ENCODE measurements at regions not wholly inside any gene's neighbourhood (a gene's known extent, or its start where the extent isn't known, plus 50 kb on each side); places are given as distances from the start of the nearest gene placed in this dataset.
"Not testable (repeated sequence)": the region's sequence is repeated elsewhere in the genome, so short reads cannot be mapped to it uniquely, and the experiment has no call there.

DNA sequence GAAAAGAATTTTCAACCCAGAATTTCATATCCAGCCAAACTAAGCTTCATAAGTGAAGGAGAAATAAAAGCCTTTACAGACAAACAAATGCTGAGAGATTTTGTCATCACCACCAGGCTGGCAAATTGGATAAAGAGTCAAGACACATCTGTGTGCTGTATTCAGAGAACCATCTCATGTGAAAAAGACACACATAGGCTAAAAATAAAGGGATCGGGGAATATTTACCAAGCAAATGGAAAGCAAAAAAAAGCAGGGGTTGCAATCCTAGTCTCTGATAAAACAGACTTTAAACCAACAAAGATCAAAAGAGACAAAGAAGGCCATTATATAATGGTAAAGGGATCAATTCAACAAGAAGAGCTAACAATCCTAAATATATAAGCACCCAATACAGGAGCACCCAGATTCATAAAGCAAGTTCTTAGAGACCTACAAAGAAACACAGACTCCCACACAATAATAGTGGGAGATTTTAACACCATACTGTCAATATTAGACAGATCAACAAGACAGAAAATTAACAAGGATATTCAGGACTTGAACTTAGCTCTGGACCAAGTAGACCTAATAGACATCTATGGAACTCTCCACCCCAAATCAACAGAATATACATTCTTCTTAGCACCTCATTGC, 55.9 kb upstream of the ACSM6 start:
- H3K4me3 ChIP-seq (ENCODE audit: low read depth in 1 of 2, low read length in 1 of 2); H3K27me3 ChIP-seq: not testable (repeated sequence)

GRCh38 chr10:95134490-95134889, 59.5 kb upstream of the ACSM6 start:
- no peaks in the 10 kb centered on the region for H3K36me3 ChIP-seq
- no peak for TF ChIP-seq CTCF (IDR thresholded peaks at IDR 0.05)

More for the DNA sequence above, 55.9 kb upstream of the ACSM6 start:
- H3K27ac ChIP-seq; H3K9me3 ChIP-seq; H3K36me3 ChIP-seq; H3K4me1 ChIP-seq (ENCODE audit: control insufficient read depth in 1 of 2, insufficient read depth in 1 of 2, low read depth in 1 of 2, low read length in 1 of 2): not testable (repeated sequence)

GRCh38 chr10:95133997-95134396, 60.0 kb upstream of the ACSM6 start:
- no peaks in the 10 kb centered on the region for H3K36me3 ChIP-seq
- no peak overlapping the region for H3K27ac ChIP-seq
- no peak overlapping the region for H3K4me3 ChIP-seq (ENCODE audit: low read depth in 1 of 2, low read length in 1 of 2)
- no peaks in the 10 kb centered on the region for H3K27me3 ChIP-seq
- H3K9me3 ChIP-seq: no peaks in the 10 kb centered on the region
- TF ChIP-seq CTCF (IDR thresholded peaks at IDR 0.05): no peak
- no peaks in the 10 kb centered on the region for H3K4me1 ChIP-seq (ENCODE audit: control insufficient read depth in 1 of 2, insufficient read depth in 1 of 2, low read depth in 1 of 2, low read length in 1 of 2)

More at GRCh38 chr10:95134490-95134889, 59.5 kb upstream of the ACSM6 start:
- Histone ChIP-seq H3K4me3 (ENCODE audit: low read depth in 1 of 2, low read length in 1 of 2) (no peak overlapping the region), H3K27ac (no peak overlapping the region), H3K27me3 (no peaks in the 10 kb centered on the region), H3K4me1 (ENCODE audit: control insufficient read depth in 1 of 2, insufficient read depth in 1 of 2, low read depth in 1 of 2, low read length in 1 of 2) (no peaks in the 10 kb centered on the region), H3K9me3 (no peaks in the 10 kb centered on the region)

DNA sequence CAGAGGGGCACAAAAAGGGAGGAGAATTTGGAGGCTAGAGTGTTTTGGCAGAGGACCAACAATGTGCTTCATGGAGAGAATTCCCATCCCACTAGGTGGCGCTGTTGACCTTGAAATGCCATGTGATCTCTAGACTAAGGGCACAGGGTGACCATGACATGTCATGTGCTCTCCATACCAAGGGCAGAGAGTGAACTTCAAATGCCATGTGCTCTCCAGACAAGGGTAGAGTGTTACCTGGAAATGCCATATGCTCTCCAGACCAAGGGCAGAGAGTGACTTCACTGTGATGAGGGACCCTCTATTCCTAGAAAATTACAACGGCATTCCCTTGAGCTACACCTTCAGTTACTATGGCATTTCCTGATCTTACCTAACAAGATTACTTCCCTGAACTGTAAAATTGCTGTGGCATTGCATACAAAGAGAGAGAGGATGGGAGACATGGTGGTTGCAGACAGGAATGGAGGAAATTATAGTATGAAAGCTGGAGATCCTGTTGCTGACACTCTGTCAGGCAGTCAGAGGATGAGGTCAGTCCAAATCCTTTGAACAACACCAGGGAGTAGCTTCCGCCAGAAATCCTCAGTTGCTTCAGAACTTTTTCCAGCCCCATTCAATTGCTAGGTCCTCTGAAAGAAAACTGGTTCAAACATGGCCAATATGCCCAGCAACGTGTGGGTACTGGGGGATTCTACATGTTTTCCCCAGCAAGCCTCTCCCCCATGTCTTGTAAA, 60.9 kb upstream of the ACSM6 start:
- H3K36me3 ChIP-seq: no peaks in the 10 kb centered on the region
- H3K27me3 ChIP-seq: no peaks in the 10 kb centered on the region
- TF ChIP-seq CTCF (IDR thresholded peaks at IDR 0.05): peak; percentile 54
- no peaks in the 10 kb centered on the region for H3K4me1 ChIP-seq (ENCODE audit: control insufficient read depth in 1 of 2, insufficient read depth in 1 of 2, low read depth in 1 of 2, low read length in 1 of 2)
- H3K9me3 ChIP-seq: no peaks in the 10 kb centered on the region
- no peak overlapping the region for H3K4me3 ChIP-seq (ENCODE audit: low read depth in 1 of 2, low read length in 1 of 2)
- H3K27ac ChIP-seq: no peak overlapping the region

- H3K27ac ChIP-seq; H3K27me3 ChIP-seq; H3K36me3 ChIP-seq; H3K9me3 ChIP-seq; H3K4me1 ChIP-seq (ENCODE audit: control insufficient read depth in 1 of 2, insufficient read depth in 1 of 2, low read depth in 1 of 2, low read length in 1 of 2); H3K4me3 ChIP-seq (ENCODE audit: low read depth in 1 of 2, low read length in 1 of 2): not testable (repeated sequence)
Measured at GRCh38 chr10:95130429-95130828, 61.1 kb upstream of the CYP2C8 start.

DNA sequence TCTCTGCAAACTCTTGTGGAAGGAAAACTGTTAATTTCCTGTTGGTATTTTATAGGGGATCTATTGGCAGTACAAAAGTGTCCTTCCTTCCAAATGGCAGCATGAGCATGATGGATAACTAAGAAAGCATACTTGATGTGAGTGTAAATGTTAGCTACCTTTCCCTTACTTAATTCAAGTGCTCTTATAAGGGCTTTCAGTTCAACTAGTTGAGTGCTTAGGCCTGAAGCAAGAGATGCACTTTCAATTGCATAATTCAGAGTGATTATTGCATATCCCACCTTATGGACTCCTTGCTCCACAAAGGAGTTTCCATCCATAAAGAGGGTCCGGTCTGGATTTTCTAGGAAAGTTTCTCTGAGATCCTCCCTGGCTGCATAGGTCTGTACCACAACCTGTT, 56.3 kb upstream of the CYP2C8 start:
- Histone ChIP-seq H3K9me3 (no peaks in the 10 kb centered on the region), H3K27ac (no peak overlapping the region), H3K27me3 (no peaks in the 10 kb centered on the region), H3K36me3 (no peaks in the 10 kb centered on the region), H3K4me3 (ENCODE audit: low read depth in 1 of 2, low read length in 1 of 2) (no peak overlapping the region), H3K4me1 (ENCODE audit: control insufficient read depth in 1 of 2, insufficient read depth in 1 of 2, low read depth in 1 of 2, low read length in 1 of 2) (no peaks in the 10 kb centered on the region)
- TF ChIP-seq CTCF (IDR thresholded peaks at IDR 0.05): no peak

Data from neutrophil (primary cell).